Breast epithelium (tissue), 3 donors: ENCODE measurements at regions not wholly inside any gene's neighbourhood (a gene's known extent, or its start where the extent isn't known, plus 50 kb on each side); places are given as distances from the start of the nearest gene placed in this dataset.

Source experiments
- CTCF ChIP-seq, 3 donors: fragments of 450-650 bp; IDR thresholded peaks; one replicate each; pipeline ENCODE4 v1.5.1; 2016 to 2017; ENCODE audit warnings: antibody characterized with exemption in 3 of 3, mild to moderate bottlenecking in 3 of 3, moderate library complexity in 3 of 3
- POLR2A ChIP-seq: fragments of 450-650 bp; IDR thresholded peaks from one replicate; pipeline ENCODE4 v1.6.1; 2016; ENCODE audit warnings: antibody characterized with exemption, mild to moderate bottlenecking, moderate library complexity
- POLR2AphosphoS5 ChIP-seq, 3 donors: sonication (generic); formaldehyde crosslinking; IDR thresholded peaks; one replicate each; pipeline ENCODE4 v1.6.1; 2017; ENCODE audit warnings: antibody characterized with exemption in 3 of 3

GRCh38 chr5:161047024-161047423, 195.0 kb upstream of the ATP10B start:
- TF ChIP-seq CTCF (IDR thresholded peaks at IDR 0.05) (no peak), POLR2A (no peak), POLR2AphosphoS5 (IDR thresholded peaks at IDR 0.05) (no peak)
